Liver (tissue), 3 donors: ENCODE measurements at regions not wholly inside any gene's neighbourhood (a gene's known extent, or its start where the extent isn't known, plus 50 kb on each side); places are given as distances from the start of the nearest gene placed in this dataset.

Experiments
- CTCF ChIP-seq: fragments of 150-350 bp; IDR thresholded peaks from 2 replicates; pipeline ENCODE4 v1.5.1; 2017; ENCODE audit warnings: improper control_type of control experiment, low read depth, low read length; ENCODE audit not compliant: missing input control
- FOXA1 ChIP-seq: IDR thresholded peaks from 2 replicates; pipeline ENCODE4 v1.6.1; 2016; ENCODE audit warnings: antibody characterized with exemption
- JUND ChIP-seq, 2 donors: IDR thresholded peaks; 2 replicates each; pipeline ENCODE4 v1.6.1; 2016; ENCODE audit warnings: antibody characterized with exemption in 2 of 2
- MAX ChIP-seq: IDR thresholded peaks from 2 replicates; pipeline ENCODE4 v1.6.1; 2016; ENCODE audit warnings: antibody characterized with exemption
- RAD21 ChIP-seq, 2 donors: IDR thresholded peaks; 2 replicates each; pipeline ENCODE4 v1.6.1; 2016; ENCODE audit warnings: antibody characterized with exemption in 2 of 2, mild to moderate bottlenecking in 2 of 2
- SP1 ChIP-seq: IDR thresholded peaks from 2 replicates; pipeline ENCODE4 v1.6.1; 2018; ENCODE audit warnings: antibody characterized with exemption, mild to moderate bottlenecking
- TAF1 ChIP-seq: conservative IDR thresholded peaks from 2 replicates; pipeline ENCODE4 v1.6.1; 2016; ENCODE audit warnings: antibody characterized with exemption, mild to moderate bottlenecking
- donor health status: healthy.
- donor health status: healthy.

- TF ChIP-seq CTCF: no peak
- no peak for TF ChIP-seq MAX
- TF ChIP-seq TAF1: no peak
- TF ChIP-seq SP1: no peak
- TF ChIP-seq FOXA1: no peak
- no peak for TF ChIP-seq JUND (IDR thresholded peaks at IDR 0.05)
- no peak for TF ChIP-seq RAD21 (IDR thresholded peaks at IDR 0.05)
Measured at GRCh38 chr14:58751788-58752187, 114.0 kb downstream of the DACT1 start.
